HG02852 (cell line): ENCODE measurements at regions not wholly inside any gene's neighbourhood (a gene's known extent, or its start where the extent isn't known, plus 50 kb on each side); places are given as distances from the start of the nearest gene placed in this dataset.

Experiments
- ATAC-seq: cut with Tn5 transposase; IDR thresholded peaks from one replicate; pipeline ENCODE4 v1.9.1; 2021; ENCODE audit warnings: mild to moderate bottlenecking, moderate library complexity; ENCODE audit not compliant: unreplicated experiment

DNA sequence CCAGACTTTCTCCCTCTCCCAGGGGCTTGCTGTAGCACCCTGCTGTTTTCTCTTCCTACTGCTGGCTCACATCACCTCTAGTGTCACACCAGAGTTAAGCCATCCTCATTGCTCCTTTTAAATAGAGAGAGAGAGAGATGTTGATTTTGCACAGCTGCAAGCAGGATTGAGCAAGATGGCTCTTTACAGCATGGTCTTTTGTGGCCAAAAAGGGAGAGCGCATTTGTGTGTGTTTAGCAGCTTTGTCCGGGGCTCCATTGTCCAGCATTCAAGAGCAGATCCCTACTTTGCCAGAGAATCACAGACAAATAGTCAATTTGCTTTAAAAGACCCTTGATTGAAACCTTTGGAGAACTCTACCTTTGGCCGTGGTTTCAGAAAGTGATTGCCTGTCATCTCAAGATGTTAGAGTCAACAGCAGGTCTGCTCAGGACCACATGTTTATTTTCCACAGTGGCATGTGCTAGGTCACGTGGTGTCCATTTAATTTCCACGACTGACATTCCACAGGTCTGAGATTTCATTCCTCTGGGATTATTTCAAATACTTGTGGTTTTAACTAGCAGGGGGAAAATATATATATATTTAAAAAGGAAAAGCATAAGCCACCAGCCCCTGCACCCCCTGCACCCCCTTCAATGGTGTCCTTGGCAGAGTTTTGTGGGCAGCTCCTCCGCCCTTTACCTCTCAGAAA lies 359.9 kb upstream of the SLC14A2 start:
- no peak for ATAC-seq

DNA sequence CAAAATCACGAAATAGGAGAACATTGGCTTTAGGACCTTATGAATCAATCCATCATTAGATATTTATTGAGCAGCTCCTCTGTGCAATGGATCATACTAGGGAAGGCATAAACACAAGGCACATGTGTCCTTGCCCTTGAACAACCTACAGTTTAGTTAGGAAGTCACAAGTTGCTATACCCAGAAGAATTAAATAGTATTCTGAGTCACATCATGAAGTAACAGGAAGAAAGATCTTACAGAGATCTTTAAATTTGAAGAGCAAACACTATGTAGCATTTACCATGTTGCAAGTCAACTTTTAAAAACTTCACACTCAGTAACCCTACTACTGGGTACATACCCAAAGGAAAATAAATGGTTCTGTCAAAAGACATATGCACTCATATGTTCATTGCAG lies 355.2 kb upstream of the SLC14A2 start:
- ATAC-seq: no peak

DNA sequence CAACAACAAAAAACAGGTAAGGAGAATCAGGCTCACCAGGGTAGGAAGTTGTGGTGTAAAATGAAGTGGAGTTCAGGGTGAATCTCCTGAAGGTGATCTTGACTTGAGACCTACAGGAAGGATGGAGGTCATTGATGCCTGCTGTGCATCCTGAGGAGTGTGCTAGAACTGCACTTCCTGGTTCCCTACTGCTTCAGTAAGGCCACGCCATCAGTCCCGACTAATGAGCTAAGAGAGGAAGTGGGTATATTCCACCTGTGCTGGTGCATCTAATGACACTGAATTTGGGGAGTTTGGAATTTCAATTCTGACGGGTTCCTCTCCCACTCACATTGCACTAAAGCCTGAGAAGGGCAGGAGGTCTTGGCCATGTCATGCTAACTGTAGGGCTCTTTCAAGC lies 349.3 kb upstream of the SLC14A2 start:
- ATAC-seq: no peak

DNA sequence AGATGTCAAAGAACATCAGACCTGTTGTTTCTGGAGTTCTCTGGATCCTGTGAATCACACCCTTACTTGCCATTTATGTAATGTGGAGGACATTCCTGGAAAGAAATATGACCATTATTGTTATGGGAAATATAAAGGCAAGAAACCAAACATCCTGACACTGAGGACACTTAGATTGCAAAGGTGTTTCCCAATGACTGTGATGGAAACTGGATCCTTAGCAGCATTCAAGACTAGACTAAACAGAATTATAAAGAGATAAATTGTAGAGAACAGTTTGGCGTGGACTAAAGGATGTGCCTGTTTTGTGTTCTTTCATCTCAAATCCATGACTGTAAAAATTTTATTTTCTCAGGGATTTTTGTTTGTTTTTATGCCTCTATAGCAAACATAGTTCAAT lies 347.7 kb upstream of the SLC14A2 start:
- ATAC-seq: no peak

DNA sequence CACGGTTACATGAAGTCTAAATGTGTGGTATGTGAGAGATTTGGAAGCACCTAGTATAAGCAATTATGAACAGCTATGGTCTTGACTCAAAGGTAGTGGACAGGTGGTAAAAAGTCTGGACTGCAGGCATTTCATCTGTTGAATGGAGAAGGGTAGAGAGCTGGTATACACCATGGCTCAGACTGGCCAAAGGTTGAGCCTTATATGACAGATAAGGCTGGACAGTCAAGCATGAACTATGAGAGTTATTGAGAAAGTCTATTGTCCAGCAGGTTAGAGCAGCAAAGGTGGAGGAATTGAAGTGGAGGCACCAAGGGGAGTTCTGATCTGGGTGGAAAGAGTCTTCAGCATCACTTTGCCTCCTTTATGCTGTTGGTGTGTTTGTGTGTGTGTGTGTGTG lies 346.7 kb upstream of the SLC14A2 start:
- no peak for ATAC-seq

DNA sequence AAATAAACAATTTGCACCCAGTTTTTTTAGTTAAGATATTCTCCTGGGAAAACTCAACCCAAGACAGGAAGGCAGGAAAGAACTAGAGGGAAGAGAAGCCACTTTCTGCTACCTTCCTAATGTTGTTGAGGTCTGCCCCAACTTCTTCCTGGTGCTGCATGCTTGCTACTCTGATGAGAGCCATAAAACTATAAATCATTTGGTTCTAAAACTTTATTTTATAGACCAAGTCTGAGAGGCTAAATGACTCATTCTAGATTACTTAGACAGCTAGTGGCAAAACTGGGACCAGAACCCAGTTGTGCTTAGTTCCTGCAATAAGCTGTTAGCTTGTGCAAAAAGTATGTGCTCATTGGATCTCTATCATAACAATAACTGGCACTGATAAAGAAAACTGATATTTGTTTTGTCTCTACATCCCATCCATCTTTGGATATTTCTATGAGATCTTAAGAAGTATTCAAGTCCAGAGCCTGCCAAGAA lies 344.9 kb upstream of the SLC14A2 start:
- ATAC-seq: no peak

DNA sequence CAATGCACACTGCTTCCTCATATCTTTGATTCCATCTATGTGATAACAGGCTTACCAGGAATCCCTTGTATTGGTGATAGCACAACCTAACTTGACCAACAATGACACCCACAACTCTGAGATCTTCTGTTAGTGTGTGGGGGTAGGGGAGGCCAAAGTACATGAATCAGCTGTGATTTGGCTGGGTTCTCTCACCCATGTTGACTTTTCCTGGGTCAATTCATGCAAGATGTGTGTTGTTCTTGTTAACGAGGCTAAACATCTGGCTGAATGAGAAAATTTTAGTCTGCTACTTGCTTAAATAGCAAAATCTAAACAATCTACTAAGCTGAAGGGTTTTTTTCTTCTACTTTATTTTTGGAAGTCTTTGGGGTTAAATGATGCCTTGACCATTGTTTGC lies 341.2 kb upstream of the SLC14A2 start:
- no peak for ATAC-seq

DNA sequence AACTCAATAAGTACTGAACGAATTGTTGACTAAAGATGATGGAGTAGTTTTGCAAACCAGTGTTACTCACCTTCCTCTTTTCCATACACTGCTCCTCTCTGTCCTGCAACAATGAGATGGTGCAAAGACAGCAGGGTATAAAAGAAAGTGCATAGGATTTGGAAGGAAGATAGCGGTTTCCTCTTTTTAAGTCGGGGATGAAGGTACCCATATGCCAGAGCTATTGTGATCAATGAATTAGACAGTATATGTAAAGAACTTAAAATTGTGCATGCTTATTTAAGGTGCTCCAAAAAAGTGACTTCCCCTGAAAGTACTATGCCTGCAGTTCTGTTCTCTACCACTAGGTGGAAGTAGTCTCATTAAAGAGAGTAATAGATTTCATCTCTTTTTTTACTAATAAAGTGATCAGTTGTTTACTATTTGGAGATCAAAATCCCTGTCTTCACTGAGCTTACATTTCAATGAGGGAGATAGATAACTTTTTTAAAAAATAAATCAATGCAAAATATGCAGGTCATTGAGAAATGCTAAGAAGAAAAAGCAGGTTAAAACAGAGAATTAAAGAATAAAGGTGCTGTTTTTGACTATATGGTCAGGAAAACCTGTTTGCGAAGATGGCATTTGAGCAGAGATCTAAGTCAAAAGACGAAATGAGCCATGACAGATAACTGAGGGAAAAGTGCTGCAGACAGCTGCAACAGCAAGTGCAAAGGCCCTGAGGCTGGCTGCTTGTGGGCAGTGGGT lies 339.7 kb upstream of the SLC14A2 start:
- no peak for ATAC-seq

DNA sequence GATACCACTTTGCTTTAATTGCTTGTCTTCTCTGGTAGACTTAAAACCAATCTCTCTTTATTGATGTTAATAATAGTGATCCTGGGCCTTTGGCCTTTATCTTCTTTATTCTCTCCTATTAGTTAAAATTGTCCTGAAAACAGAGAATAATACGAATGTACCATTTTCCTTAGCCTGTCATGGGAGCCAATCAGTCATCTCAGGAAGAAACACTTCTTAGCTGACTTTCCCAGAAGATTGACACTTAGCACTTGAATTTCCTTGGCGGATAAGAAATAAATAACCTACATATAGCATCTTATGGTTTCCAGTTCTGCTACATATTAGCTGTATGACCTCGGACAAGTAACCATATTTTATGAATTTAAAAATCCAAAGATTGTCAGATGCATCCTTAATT lies 338.4 kb upstream of the SLC14A2 start:
- no peak for ATAC-seq

DNA sequence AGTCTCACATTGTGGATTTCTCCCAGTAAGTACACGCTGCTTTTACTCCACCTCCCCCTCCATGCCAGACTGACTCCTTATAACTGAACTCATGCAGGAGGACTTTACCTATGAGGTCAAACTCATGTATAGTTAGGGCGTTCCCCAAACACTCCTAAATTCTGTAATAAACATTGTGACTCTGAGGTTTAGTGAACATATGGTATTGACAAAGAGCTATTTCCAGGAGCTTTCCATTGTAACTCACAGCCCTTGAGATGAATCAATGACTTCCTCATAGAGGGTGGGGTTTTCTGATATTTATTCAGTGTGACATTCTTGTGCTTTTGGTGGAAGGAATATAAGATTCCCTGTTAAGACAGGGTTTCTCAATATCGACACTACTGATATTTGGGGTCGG lies 337.4 kb upstream of the SLC14A2 start:
- ATAC-seq: no peak

DNA sequence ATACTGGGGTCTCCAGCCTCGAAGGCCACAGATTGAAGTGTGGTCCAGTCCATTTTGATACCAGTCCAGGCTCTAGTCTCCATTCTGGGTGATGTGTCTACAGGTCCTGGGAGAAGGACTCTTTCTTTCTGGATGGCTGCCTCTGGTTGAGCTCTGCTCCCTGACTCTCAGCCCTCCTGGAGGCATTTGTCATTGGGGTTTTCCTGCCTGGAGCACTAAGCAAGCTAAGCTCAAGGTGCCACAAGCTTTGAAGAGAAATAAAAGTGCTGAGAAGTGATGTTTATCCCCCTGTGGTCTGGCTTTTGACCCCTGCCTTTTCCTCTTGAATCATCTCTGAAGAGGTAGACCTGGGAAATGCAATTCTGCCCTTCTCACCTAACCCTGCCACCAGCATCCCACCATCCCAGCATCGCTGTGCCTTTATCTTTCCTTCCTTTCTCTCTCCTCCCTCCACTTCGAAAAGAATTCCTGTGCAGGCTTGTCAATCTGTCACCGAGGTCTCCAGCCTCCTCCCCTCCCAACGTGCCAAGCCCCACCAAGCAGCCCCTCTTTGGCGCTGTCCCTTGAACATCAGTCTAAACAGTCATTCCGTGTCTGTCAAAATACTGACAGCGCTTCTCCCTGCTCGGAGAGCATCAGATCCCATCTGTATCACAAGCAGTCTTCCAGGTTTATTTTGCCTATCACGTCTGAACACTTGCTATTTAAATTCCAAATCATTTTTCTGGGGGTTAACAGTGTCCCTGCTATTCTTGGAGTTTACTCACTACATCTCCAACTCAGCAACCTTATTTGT lies 334.6 kb upstream of the SLC14A2 start:
- ATAC-seq: no peak

DNA sequence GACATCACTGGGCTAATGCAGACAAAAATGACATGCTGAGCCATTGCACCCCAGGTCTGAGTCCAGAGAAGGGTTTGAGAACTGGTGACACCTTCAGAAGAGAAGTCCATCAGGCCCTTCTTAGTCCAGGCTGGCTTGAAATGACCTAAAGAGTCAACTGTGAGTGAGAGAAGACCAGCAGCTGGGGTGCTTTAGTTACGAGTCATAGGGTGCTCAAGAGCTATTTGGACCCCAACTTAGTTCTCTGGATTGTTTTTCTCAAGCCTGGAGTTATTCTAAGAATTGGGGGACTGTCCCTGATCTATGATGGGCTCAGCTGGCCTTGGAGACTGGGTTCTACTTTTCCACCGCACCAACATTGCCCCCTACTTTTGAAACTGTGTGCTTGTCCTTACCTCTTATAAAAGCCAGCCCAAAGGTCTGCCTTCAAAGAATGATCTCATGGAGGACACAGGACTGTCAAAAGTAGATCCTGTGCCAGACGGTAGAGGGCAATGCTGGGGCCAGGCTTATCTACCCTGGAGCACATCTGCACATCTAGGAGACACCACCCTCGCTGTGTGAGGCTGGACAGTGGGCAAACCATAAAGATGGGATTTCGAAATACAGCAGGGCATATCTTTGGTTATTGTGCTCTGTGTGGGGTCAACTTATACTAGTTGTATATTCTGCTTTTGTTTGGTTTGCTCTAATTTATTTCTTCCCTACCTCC lies 333.0 kb upstream of the SLC14A2 start:
- no peak for ATAC-seq

DNA sequence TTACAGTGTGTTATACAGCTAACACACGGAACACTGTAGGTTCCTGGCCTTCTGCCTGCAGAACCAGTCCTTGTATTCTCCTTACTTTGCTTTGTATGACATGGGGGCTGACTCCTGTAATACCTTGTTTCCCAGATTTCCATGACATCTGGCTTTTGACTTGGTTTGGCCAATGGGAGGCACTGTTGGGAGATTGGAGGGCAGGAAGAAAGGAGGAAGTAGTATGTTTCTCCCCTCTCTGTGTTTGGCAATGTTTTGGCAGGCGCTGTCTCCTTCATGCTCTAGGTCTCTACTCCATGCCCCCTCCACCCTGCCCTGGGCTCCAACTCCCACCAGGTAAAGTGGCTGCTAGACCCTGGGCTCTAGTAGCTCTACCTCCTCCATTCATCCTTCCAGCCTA lies 331.1 kb upstream of the SLC14A2 start:
- no peak for ATAC-seq

DNA sequence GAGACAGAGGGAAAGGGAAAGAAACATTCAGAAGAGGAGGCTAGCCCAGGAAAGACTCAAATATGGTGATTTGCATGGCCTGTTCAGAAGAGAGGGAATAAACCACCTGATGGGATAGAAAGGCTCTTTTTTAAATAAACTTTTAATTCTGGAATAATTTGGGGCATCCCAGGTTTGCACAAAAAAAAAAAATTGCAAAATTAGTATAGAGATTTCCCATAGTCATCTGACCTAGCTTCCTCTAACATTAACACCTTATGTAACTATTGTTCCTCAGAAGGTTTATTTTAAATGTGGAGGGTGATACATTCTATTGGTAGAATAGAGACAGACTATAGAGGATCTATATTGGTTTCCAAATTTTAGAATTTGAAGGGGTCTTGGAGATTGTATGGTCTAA lies 330.4 kb upstream of the SLC14A2 start:
- ATAC-seq: no peak

DNA sequence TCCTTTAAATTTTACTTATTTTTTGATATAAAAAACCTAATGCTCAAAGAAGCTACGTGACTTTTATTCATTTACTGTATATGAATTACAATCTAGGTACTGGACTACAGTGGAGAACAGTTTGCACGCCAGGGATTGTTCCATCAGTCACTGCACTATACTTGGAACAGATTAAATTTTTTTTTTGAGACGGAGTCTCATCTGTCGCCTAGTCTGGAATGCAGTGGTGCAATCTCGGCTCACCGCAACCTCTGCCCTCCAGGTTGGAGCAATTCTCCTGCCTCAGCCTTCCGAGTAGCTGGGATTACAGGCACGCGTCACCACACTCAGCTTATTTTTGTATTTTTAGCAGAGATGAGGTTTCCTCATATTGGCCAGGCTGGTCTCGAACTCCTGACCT lies 330.0 kb upstream of the SLC14A2 start:
- no peak for ATAC-seq

DNA sequence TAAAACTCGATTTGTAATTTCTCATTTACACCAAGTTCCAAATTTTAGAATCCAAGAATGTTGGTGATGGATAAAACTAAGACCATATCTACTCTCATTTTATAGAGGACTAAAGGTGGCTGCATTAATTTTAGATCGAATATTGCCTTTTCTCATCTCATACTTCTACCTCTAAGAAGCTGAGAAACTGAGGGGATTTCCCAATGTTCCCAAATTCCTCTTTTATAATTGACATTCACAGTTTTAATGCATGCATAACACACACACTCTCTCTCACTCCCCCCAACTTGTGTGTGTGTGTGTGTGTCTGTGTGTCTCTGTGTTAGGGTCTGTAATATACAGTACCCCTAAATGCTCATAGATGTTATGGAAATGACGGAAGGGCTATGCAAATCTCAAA lies 328.8 kb upstream of the SLC14A2 start:
- no peak for ATAC-seq

DNA sequence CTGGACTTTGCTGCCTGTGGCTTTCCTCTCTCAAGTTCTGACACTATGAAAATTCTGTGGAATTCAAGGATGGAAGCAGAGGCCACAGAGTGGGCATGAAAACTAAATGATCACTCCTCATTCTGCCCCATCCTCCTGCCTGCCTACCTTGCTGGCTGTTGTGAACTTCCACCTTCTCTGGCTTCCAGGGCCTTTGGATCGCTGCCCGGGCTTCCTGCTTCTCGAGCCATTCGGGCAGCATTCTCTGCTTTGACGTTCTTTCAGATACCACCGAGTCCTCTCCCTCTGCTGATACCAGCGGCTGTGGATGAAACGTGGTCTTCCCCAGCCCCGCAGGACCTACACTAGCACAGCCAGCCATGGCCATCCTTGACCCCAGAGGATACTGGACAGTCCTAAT lies 327.7 kb upstream of the SLC14A2 start:
- ATAC-seq: no peak

DNA sequence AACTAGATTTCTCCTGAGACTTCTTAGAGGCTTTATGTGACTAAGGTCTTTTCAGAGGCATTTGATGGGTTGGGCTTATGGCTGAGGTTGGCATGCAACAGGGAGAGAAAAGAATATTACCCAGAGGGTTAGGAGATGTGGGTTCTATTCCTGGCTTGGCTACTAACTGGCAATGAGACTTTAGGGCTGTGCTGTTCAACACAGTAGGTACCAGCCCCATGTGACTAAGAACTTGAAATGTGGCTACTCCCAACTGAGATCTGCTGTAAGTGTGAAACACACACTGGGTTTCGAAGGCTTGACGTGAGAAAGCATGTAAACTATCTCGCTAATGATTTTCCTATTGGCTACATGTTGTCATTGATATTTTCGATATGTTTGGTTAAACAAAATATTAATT lies 324.9 kb upstream of the SLC14A2 start:
- ATAC-seq: no peak

DNA sequence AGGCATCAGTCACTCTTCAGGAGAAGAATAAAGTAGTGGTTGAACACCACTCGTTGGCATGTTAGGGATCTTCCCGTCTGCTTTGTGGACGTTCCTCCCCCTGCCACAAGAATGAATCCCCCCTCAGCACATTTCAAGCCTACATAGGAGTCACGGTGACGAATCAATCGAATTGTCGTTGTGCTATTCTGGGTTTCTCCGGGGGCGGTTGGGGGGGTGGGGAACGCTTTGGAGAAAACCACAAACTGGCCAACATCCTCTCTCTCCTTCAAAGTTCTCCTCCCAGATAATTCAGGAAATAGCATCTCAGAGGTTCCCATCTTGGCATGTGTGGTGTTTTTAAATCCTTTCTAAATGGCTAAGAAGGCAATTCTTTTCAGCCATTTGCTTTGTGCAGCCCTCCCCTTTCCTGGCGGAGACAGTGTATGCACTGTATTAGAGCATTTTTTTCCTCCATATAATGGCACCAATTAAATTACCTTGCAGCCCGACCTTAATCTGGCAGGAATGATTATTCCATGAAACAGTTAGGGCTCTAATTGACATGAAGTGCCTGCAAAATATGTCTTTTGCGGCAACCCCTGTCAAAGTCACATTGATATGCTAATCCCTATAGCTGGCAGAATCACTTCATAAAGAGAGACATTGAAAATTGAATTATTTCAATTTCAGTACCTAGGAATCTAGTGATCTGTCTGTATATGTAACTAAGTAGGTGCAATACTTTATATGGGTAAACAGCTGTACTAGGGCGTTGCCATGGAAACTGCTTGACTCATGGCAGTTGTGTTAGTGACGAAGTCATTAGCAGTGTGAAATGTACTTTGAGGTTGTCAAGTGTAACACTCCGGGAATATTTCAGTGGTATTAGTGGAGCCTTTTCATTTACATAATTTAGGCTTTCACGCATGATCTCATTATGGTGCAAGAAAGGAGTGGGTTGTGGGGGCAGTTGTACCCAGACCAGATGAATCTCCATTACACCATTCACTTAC lies 323.4 kb upstream of the SLC14A2 start:
- ATAC-seq: no peak

DNA sequence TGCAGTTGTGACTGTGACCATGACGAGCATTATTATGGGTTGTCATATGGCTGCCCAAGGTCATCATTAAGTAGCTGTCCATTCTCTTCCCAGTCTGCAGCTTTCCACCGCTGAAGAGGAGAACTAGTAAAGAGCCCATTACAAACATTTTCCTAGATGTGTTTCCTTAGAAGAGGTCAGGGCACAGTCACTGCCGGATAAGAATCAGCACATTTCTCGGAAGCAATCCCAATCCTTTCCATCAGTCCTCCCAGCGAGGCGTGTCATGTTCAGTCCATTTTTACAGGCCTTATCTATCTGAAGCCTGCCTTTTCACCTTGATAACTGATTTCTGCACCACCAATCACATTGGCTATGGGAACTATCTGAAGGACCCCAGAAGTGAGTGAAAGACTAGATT lies 319.9 kb upstream of the SLC14A2 start:
- no peak for ATAC-seq
